Ovary (tissue), 3 donors: ENCODE measurements at regions not wholly inside any gene's neighbourhood (a gene's known extent, or its start where the extent isn't known, plus 50 kb on each side); places are given as distances from the start of the nearest gene placed in this dataset.

ENCODE experiments used
- CTCF ChIP-seq, 3 donors: fragments of 450-650 bp in 2 of 3; fragments of 200-600 bp in 1 of 3; IDR thresholded peaks; one replicate each; pipeline versions ENCODE4 v1.5.1 to v1.8.0; 2016 to 2022; ENCODE audit warnings: antibody characterized with exemption in 3 of 3, mild to moderate bottlenecking in 1 of 3
- EP300 ChIP-seq: sonication (generic); formaldehyde crosslinking; IDR thresholded peaks from one replicate; pipeline ENCODE4 v1.6.1; 2017; ENCODE audit warnings: antibody characterized with exemption
- POLR2A ChIP-seq: fragments of 450-650 bp; IDR thresholded peaks from one replicate; pipeline ENCODE4 v1.6.1; 2017; ENCODE audit warnings: antibody characterized with exemption, mild to moderate bottlenecking, moderate library complexity
- donor health status: DM: no; HTN: no; CAD: no.

- TF ChIP-seq CTCF (IDR thresholded peaks at IDR 0.05): no peak
- no peak for TF ChIP-seq POLR2A
- TF ChIP-seq EP300: no peak
These were observed 154.4 kb downstream of the DDX1 start for GRCh38 chr2:15745907-15746702.
